ENCODE measurements at regions not wholly inside any gene's neighbourhood (a gene's known extent, or its start where the extent isn't known, plus 50 kb on each side); places are given as distances from the start of the nearest gene placed in this dataset.
"Not testable (repeated sequence)": the region's sequence is repeated elsewhere in the genome, so short reads cannot be mapped to it uniquely, and the experiment has no call there.

DNA sequence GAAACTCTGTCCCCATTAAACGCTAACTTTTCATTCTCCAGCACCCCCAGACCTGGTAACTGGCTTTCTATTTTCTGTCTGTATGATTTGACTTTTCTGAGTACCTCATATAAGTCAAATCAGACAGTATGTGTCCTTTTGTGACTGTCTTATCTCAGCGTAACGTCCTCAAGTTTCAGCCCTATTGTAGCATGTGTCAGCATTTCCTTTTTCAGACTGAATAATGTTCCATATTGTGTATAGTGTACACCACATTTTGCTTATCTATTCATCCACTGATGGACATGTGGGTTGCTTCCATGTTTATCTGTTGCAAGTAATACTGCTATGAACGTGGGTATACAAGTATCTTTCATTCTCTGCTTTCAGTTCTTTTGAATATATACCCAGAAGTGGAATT lies 242.4 kb downstream of the RTP5 start:
- H3K36me3 Mint-ChIP-seq (ENCODE audit: low read depth); H3K27me3 Mint-ChIP-seq; intact Hi-C loops (cut with micrococcal nuclease); H3K4me3 Mint-ChIP-seq; H3K9me3 Mint-ChIP-seq; H3K27ac Mint-ChIP-seq: not testable (repeated sequence)
- H3K4me1 Mint-ChIP-seq (ENCODE audit: low read depth): peaks cover 27% of the 10 kb centered on the region

DNA sequence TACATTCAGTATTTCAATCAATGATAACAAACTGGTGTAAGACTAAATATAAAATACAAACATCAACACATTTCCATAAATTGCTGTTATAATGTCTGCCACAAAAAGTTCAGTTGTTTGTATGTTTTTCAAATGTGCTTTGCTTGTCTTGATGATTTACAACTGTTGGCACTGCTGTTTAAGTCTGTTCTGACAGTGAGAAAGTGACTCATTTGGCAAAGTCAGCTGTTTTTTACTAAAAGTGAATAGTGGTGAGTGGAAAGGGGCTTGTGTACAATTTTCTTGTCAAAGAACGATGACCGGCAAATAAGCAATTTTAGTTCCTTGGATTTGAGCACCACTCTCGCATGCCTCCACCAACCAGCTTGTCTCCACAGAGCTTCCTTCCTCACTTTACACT lies 244.0 kb downstream of the RTP5 start:
- H3K27me3 Mint-ChIP-seq; H3K36me3 Mint-ChIP-seq (ENCODE audit: low read depth); H3K4me3 Mint-ChIP-seq; H3K27ac Mint-ChIP-seq; H3K9me3 Mint-ChIP-seq; intact Hi-C loops (cut with micrococcal nuclease): not testable (repeated sequence)
- H3K4me1 Mint-ChIP-seq (ENCODE audit: low read depth): peaks cover 23% of the 10 kb centered on the region

DNA sequence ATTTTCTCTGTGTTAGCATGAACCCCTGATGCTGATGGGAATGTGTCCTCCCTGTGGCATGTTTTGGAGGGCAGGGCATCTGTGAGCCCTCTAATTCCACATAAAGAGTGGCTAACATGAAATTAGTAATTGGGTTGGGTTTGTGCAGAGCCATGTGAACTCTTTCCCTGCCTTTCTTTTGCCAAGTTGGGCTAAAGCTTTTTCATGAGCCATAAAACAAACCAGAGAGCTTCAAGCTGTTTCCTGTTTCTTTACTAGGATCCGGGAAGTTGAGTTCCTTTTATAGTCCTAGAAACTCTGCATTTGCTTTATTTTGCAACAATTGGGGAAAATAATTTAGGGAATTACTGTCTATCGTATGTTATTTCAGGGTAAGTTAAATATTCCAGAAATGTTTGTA lies 247.1 kb downstream of the RTP5 start:
- H3K4me3 Mint-ChIP-seq; H3K4me1 Mint-ChIP-seq (ENCODE audit: low read depth); H3K27me3 Mint-ChIP-seq; H3K27ac Mint-ChIP-seq; H3K9me3 Mint-ChIP-seq; H3K36me3 Mint-ChIP-seq (ENCODE audit: low read depth); intact Hi-C loops (cut with micrococcal nuclease): not testable (repeated sequence)

DNA sequence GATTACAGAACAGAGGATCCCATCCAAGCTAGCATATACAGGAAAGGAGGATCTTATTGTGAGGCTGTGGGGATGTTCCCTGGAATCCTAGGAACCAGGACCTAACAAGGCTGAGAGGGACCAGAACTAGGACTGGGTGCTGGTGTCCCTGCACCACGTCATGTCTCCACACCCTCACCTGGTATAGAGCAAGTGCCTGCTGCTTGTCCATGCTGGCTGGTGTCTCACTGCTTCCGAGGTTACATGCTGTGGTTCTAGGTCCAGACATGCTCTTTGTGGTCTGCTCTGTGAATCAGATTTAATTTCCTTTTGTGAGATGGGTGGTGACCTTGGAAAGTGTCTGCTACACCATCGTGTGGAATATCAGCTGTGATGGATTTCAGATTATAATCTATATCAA lies 247.8 kb downstream of the RTP5 start:
- H3K36me3 Mint-ChIP-seq (ENCODE audit: low read depth); intact Hi-C loops (cut with micrococcal nuclease); H3K4me1 Mint-ChIP-seq (ENCODE audit: low read depth); H3K27ac Mint-ChIP-seq; H3K27me3 Mint-ChIP-seq; H3K4me3 Mint-ChIP-seq; H3K9me3 Mint-ChIP-seq: not testable (repeated sequence)

DNA sequence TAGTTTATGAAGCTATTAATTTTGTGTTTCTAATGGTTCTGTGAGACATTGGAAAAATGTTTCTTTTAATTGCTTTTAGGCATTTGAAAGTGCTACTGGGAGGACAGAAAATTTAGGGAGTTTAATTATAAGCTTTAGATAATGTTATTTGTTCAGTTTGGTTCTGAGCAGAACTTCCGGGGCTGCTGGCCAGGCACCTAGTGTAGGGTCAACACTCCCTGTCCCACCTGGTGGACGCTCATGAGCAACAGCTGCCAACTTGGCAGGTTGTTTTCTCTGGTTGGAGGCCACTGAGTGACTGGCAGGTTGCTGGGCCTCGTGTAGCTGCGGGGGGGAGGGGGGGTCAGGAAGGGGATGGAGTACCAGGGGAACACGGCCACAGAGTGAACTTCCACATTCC lies 250.2 kb downstream of the RTP5 start:
- H3K27ac Mint-ChIP-seq; H3K4me1 Mint-ChIP-seq (ENCODE audit: low read depth); H3K9me3 Mint-ChIP-seq; H3K4me3 Mint-ChIP-seq; H3K36me3 Mint-ChIP-seq (ENCODE audit: low read depth); intact Hi-C loops (cut with micrococcal nuclease); H3K27me3 Mint-ChIP-seq: not testable (repeated sequence)

DNA sequence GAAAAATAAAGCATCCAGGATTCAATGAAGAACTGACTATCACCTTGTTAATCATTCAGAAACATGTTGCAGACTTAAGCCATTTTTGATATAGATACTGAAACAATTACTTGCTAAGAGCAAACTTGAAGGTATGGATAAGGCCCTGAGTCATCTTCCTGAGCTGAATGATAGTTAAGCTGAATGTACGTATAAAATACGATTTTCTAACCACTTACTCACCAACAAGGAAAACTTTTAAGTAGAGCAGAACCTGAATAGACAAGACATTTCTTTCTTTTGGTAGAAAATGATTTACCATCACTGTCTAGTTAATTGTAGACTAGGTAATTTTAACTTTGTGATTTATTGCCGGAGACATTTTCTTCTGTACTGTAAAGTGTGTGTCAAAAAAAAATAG lies 261.2 kb downstream of the RTP5 start:
- H3K9me3 Mint-ChIP-seq; H3K27me3 Mint-ChIP-seq; H3K27ac Mint-ChIP-seq; H3K4me1 Mint-ChIP-seq (ENCODE audit: low read depth); intact Hi-C loops (cut with micrococcal nuclease); H3K36me3 Mint-ChIP-seq (ENCODE audit: low read depth); H3K4me3 Mint-ChIP-seq: not testable (repeated sequence)

DNA sequence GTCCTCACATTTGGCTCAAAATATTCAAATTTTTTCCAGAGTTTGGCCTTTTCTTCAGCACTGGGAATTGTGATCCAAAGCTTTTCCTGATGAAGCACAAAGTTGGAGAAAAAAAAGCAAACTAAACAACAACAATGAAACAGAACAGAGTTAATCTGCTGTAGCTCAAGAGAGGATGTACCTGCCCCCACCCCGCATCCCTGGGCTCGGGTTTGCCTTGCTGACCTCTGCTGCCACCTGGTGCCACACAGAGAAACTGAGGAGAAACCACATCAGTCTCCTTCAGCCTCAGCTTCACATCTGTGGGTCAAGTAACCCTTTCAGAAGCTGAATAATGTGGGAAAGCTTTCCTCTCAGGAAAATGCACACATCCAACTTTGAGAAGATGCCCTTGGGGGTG lies 290.4 kb downstream of the RTP5 start:
- intact Hi-C loops (cut with micrococcal nuclease); H3K9me3 Mint-ChIP-seq: not testable (repeated sequence)

DNA sequence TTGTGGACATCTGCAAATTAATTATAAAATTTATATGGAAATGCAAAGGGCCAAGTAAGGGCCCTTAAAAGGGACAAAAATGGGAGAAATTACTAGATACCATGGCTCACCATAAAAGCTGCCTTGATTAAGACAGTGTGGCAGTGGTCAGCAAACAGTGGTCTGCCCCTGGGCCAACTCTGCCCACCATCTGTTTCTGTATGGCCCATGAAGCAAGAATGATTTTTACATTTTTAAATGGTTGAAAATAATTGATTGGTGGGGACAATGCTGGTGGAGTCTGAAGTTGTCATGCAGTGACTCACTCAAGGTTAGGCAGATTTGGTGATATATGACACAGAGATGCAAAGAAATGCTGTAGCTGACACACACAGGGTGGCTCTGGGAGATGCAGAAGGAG lies 295.6 kb downstream of the RTP5 start:
- intact Hi-C loops (cut with micrococcal nuclease): not testable (repeated sequence)

More for the DNA sequence above, 290.4 kb downstream of the RTP5 start:
- not testable (repeated sequence) for H3K36me3 Mint-ChIP-seq (ENCODE audit: low read depth); H3K4me1 Mint-ChIP-seq (ENCODE audit: low read depth); H3K27ac Mint-ChIP-seq; H3K4me3 Mint-ChIP-seq; H3K27me3 Mint-ChIP-seq

DNA sequence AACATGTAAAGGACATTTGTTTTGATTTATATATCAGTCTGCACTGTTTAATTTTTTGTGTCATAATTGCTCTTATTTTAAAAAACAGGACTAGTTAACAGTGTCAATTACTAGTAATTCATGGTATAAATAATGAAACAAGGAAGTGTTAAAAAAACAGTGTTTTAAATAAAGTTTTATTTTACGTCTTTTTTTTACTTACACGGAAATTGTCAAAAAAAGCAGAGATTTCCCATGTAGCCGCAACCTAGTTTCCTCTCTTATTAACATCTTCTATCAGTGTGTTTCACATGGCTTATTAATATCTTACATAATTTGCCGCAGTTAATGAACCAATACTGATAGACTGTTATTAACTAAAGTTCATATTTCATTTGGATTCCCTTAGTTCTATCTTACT lies 301.8 kb downstream of the RTP5 start:
- H3K9me3 Mint-ChIP-seq; H3K4me3 Mint-ChIP-seq; intact Hi-C loops (cut with micrococcal nuclease); H3K27ac Mint-ChIP-seq; H3K36me3 Mint-ChIP-seq (ENCODE audit: low read depth); H3K4me1 Mint-ChIP-seq (ENCODE audit: low read depth); H3K27me3 Mint-ChIP-seq: not testable (repeated sequence)

More for the DNA sequence above, 295.6 kb downstream of the RTP5 start:
- not testable (repeated sequence) for H3K36me3 Mint-ChIP-seq (ENCODE audit: low read depth); H3K4me3 Mint-ChIP-seq; H3K27me3 Mint-ChIP-seq; H3K9me3 Mint-ChIP-seq; H3K27ac Mint-ChIP-seq; H3K4me1 Mint-ChIP-seq (ENCODE audit: low read depth)
